Tongue (tissue), 1 donor: ENCODE measurements at regions not wholly inside any gene's neighbourhood (a gene's known extent, or its start where the extent isn't known, plus 50 kb on each side); places are given as distances from the start of the nearest gene placed in this dataset.

ENCODE experiments used
- DNase-seq: peaks from one replicate; pipeline ENCODE4 v3.0.0-alpha.2; 2015

GRCh38 chr22:49106096-49106841, 721.4 kb downstream of the BRD1 start:
- DNase-seq, result no peak

DNA sequence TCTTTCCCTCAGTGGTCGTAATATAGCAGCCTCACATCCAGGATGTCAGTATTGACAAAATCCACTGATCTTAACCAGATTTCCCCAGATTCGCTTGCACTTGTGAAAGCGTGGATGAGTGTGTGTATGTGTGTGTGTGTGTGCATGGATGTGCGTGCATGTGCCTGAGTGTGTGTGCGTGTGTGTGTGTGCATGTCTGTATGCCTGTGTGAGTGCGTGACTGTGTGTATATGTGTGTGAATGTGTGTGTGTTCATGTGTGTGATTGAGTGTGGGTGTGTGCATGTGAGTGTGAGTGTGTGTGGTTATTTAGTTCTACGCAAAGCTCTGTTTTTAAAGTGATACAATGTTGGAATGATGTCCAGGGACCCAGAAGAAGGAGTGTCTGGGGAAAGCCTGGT, 723.2 kb downstream of the BRD1 start:
- no peak for DNase-seq

GRCh38 chr22:49103314-49104059, 724.2 kb downstream of the BRD1 start:
- DNase-seq, result peak; percentile 68

DNA sequence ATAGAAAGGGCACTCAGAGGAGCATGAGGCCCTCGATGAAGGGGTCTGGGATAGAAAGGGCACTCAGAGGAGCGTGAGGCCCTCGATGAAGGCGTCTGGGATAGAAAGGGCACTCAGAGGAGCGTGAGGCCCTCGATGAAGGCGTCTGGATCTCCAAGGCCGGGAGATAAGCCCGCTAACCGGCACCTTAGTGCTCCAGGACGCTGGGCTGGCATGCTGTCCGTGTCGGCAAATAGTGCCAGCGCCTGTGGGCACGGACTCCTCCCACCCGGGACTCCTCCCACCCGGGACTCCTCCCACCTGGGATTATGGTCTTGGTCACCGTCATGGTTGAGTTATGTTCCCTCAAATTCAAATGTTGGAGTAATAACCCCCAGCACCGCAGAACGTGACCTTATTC, 725.3 kb downstream of the BRD1 start:
- no peak for DNase-seq

DNA sequence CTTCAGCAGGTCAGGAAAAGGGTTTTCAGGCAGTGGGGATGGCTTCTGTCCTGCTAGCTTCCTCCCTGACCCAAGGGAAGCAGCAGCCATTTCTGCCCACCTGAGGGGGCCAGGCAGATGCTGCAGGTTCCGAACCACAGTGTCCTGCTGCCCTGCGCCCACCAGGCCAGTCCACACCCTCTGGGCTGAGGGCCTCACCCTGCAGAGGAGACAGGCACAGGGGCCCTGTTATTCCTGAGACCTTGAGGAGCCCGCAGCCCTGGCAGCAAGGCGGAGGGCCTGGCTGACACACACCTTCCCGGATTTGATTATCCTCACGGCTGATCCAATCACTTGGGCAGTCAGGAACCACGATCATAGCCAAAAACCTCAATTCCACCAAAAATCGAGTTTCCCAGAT, 725.8 kb downstream of the BRD1 start:
- no peak for DNase-seq

DNA sequence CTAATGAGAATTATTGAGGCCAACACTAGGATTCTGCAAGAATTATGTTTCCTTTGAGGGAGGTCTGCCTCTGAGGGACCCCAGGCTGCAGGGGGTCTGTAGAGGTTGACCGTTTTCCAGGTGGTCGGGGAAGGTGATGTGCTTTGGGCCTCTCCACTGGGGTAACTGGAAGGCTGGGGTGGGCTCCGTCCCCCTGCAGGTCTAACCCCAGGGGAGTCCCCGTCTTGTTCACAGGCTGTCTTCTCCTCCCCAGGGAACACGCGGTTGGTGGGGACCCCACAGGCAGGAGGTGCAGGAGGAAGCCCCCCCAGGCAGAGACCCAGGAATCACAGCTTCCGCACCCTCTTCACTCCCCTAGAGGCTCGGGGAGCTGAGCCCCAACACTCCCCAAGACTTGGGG, 726.4 kb downstream of the BRD1 start:
- no peak for DNase-seq

GRCh38 chr22:49100773-49101172, 726.9 kb downstream of the BRD1 start:
- DNase-seq, result peak; percentile 57

GRCh38 chr22:49100316-49100715, 727.4 kb downstream of the BRD1 start:
- DNase-seq, result peak; percentile 19

GRCh38 chr22:49099496-49100124, 728.1 kb downstream of the BRD1 start:
- no peak for DNase-seq

- no peak for DNase-seq
Observed at GRCh38 chr22:49099089-49099488, 728.6 kb downstream of the BRD1 start.

DNA sequence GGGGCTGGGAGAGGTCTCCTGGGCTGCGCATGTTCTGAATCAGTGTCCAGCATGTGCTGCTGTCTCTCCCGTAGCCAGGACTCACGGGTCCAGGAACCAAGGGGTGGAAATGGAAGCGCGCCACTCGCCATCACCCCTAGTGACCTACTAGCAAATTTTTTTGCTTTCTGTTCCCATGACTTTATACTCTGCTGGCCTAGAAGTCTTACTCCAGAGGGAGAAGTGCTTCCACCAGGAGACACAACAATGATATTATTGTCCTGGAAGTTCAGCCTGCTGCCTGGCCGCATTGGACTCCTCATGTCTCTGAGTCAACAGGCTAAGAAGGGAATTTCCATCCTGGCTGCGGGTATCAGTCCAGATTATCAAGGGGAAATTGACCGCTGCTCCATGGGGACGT, 729.7 kb downstream of the BRD1 start:
- no peak for DNase-seq

GRCh38 chr22:49097171-49097925, 730.3 kb downstream of the BRD1 start:
- DNase-seq, result no peak

GRCh38 chr22:49096476-49096875, 731.2 kb downstream of the BRD1 start:
- DNase-seq, result no peak

DNA sequence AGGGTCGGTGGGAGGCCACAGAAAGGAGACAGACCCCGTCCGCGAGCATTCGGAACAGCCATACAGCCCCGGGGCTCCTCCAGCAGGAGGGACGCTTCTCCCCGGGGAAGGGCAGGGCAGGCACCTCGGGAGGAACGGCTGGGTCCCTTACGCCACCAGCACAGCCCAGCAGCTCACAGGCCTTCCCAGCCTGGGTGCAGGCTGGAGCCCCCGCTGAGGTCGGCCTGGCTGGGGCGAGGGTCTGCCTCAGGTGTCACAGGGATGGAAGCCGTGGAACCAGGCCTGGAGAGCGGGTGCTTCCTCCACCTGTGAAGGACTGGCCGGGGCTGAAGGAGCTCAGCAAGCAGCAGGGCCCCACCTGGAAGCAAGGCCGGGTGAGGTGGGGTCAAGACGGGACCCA, 732.3 kb downstream of the BRD1 start:
- no peak for DNase-seq

GRCh38 chr22:49094858-49095257, 732.8 kb downstream of the BRD1 start:
- no peak for DNase-seq

- DNase-seq, result no peak
Observed at GRCh38 chr22:49094151-49094550, 733.5 kb downstream of the BRD1 start.

DNA sequence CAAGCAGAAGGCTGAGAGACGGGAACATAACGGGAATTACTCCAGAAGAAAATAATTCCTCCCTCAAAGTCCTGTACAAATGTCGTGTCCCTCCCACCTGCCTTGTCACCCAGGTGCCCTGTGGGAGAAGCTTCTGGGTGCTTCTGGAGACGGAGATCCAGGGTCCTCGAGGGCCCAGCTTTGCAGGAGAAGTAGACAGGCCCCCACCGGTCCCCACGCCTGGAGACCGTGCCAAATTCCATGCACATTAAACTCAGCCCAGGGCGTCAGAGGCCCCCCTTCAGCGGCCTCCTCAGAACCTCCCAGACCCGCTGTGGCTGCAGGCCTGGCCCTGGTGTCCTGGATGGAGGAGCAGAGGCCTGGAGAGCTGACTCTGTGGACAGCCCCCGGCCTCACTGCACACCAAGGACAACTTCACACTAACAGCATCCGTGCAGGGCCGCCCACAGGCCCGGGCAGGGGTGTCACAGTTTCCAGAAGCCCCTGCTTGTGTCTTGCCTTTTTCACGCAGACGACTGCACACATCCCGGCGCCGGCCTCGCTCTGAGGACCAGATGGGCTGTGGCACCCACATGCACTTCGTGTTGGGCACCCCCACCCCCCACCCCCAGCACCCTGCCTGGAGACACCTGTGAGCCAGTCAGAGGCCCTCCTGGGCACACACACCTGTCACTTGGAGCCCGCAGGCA, 734.3 kb downstream of the BRD1 start:
- DNase-seq, result peak; percentile 21

- DNase-seq, result no peak
Observed at GRCh38 chr22:49092716-49093115, 735.0 kb downstream of the BRD1 start.

GRCh38 chr22:49091917-49092545, 735.6 kb downstream of the BRD1 start:
- DNase-seq, result no peak

DNA sequence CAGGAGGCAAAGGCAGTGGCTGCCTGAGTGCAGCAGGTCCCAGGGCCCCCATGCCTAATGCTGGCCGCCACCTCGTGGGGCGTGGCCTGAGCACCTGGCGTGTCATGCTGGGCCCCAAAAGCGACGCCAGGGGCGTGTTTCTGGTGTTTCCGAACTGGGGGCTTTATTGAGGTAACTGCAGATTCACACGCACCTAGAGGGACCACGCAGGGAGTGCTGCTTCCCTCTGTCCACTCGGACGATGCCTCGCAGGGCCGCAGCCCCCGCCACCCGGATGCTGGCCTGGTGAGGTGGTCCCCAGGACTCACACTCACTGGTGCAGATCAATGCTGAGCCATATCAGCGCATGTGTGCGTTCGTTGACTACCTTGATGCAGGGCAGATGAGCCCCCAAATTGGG, 736.2 kb downstream of the BRD1 start:
- DNase-seq, result no peak

DNA sequence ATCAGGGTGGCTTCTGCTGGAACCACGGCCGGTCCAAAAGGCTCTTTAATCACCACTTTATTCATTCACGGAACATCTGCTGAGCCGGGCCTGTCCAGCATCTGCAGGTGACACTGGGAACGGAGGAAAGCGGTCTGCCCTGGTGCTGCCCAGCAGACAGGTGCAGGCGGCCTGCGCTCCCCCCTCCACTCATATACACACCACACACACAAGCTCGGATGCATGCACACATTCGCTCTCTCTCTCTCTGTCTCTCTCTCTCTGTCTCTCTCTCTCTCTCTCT, 736.9 kb downstream of the BRD1 start:
- DNase-seq, result no peak
